ENCODE measurements at regions not wholly inside any gene's neighbourhood (a gene's known extent, or its start where the extent isn't known, plus 50 kb on each side); places are given as distances from the start of the nearest gene placed in this dataset.
A peak's percentile ranks its signal among the peaks of the same experiment; 100 is the strongest.

DNA sequence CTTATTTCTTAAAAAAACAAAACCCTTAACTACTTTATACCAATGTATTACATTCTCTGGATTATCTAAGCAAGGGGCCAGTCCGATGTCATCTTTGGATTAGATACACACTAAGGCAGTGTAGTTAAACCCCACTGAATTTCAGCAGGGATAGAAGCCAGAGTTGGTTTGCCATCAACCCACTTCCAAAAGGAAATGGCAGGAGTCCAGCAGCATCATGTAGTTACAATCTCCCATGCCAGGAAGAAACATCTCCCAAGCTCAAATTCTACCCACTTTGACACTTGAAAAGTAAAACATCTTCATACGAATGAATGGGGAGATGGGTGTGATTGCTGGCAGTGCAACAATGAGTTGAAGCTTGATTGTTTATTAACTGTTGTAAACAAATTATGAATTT, 203.5 kb upstream of the PLXNC1 start:
- no peak for DNase-seq (ENCODE audit: low read depth)

DNA sequence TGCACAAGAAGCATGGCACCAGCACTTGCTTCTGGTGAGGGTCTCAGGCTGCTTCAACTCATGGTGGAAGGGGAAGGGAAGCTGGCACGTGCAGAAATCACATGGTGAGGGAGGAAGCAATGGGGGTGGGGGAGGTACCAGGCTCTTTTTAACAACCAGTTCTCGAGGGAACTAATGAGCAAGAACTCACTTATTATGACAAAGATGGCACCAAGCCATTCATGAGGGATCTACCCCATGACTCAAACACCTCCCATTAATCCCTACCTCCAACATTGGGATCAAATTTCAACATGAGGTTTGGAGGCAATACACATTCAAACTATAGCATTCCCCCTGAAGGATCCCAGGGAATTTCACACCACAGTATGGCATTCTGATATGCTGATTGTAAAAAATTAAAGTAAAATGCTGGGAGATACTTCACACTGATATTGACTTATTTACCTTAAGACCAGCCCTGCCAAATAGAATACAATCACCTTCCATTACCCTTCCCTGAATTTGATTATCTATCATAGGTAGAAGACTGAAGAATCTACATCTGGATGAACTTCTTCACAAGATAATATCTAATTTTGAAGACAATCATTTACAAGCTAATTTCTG, 201.7 kb upstream of the PLXNC1 start:
- DNase-seq (ENCODE audit: low read depth): peak; percentile 38

DNA sequence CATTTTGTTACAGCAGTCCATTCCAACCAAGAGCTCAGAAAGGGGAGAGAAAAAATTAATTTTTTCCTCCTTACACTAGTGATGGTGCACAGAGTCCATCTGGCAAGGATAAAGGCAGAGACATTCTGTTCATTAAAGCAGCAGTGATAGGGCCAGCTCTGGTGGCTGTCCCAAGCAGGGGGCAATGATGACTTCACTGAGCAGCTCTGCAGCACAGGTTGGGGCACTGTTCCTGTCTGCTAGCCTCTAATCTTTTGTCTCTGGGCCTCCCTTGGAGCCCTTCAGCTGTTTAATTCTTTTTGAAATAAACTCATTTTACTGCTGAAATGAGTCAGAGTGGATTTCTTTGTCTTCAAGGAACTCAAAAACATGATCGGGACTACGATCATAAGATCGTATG, 200.9 kb upstream of the PLXNC1 start:
- DNase-seq (ENCODE audit: low read depth): no peak

DNA sequence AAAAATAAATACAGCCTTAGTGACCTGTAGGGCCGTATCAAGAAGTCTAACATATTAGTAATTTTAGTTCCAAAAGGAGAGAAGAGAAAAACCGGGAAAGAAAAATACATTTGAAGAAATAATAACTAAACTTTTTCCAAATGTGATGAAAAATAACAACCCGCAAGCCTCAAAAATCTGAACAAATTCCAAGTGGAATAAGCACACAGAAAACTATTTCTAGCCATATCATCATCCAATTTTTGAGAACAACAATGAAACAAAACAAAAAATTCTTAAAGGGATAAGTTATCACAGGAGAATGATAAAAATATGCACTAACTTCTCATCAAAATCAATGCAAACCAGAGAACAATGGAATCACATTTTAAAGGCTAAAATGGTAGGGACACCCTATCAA, 198.1 kb upstream of the PLXNC1 start:
- DNase-seq (ENCODE audit: low read depth): no peak

DNA sequence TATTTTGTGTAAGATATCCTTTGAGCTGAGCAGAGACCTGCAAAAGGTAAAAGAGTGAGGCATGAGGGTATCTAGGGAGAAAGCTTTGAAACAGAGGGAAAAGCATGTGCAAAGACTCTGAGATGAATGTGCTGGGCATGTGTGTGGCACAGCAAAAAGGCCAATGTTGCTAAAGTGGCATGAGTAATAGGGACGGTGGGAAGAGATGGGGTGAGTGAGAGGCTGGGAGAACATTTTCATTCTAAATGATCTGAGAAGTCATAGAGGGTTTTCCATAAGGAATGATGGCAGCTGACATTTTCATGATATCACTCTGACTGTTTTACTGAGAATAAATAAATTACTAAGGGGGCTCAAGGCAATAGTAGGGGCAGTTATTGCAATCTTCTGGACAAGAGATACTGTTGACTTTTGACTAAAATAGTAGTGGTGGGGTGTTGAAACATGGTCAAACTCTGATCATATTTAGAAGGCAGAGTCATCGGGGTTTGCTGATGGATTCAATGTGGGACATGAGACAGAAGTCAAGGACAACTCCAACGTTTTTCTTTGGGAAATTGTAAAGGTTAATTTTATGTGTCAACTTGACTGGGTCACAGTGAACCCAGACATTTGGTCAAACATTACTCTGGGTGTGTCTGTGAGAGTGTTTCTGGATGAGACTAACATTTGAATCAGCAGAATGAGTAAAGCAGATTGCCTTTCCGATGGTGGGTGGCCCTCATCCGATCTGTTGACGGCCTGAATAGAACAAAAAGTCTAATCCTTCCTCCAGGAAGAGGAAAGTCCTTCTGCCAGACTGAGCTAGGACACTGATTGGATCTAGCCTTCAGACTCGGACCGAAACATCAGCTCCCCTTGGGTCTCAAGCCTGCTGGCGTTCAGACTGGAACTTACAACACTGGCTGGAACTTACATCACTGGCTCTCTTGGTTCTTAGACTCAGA, 193.9 kb upstream of the PLXNC1 start:
- DNase-seq (ENCODE audit: low read depth): peak; percentile 11

DNA sequence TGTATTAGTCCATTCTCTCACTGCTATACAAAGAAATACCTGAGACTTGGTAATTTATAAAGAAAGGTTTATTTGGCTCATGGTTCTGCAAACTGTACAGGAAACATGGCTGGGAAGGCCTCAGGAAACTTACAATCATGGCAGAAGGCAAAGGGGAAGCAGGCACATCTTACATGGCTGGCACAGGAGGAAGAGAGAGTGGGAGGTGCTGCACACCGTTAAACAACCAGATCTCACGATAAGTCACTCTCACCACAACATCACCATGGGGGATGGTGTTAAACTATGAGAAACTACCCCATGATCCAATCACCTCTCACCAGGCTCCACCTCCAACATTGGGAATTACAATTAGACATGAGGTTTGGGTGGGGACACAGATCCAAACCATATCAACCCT, 191.8 kb upstream of the PLXNC1 start:
- no peak for DNase-seq (ENCODE audit: low read depth)

DNA sequence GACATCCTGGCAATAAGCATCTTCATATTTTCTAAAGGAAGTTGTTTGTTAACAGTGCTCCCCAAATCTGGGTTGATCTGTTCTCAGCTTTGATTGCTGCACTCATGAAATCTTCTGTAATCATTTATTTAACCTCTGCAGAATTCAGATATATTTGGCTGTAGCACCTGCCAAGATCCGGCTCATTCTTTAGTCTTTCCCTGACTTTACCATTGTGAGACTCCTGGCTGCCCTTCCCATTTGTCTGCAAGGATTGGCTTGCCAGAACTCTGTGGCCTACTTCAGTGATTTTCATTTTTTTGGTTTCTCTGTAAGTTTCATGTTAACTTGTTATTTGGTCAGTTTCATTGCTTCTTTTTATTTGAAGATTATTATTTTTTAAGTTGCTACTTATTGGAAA, 191.2 kb upstream of the PLXNC1 start:
- DNase-seq (ENCODE audit: low read depth): no peak

DNA sequence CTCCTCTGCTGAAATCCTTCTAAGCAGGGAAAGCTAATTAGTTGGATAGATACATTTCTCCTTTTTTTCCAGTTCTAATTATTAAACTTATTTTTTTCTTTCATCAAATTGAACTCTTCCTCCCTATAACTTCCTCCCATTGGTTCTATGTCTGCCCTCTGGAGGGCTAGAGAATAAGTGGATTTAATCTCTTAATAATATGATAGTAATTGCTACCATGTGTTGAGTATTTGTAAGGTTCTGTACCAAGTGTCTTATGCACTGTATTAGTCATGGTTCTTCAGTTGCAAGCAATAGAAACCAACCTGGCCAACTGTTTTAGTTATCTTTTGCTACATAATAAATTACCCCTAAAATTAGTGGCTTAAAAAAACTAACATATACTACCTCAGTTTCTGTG, 190.5 kb upstream of the PLXNC1 start:
- no peak for DNase-seq (ENCODE audit: low read depth)

DNA sequence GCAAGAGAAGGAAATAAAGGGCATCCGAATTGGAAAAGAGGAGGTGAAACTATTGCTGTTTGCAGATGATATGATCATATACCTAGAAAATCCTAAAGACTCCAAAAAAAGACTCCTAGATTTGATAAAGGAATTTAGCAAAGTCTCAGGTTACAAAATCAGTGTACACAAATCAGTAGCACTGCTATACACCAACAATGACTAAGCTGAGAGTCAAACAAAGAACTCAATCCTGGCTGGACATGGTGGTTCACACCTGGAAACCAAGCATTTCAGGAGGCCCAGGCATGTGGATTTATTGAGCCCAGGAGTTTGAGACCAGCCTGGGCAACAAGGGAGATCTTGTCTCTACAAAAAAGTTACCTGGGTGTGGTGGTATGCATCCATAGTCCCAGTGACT, 188.7 kb upstream of the PLXNC1 start:
- no peak for DNase-seq (ENCODE audit: low read depth)

DNA sequence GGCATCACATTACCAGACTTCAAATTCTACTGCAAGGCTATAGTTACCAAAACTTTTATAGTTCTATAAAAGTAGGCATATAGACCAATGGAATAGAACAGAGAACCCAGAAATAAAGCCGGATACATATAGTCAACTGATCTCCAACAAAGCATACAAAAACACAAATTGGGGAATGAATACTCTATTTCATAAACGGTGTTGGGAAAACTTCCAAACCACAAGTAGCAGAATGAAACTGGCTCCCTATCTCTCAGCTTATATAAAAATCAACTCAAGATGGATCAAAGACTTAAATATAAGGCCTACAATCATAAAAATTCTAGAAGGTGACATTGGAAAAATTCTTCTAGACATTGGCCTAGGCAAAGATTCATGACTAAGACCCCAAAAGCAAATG, 187.9 kb upstream of the PLXNC1 start:
- no peak for DNase-seq (ENCODE audit: low read depth)

DNA sequence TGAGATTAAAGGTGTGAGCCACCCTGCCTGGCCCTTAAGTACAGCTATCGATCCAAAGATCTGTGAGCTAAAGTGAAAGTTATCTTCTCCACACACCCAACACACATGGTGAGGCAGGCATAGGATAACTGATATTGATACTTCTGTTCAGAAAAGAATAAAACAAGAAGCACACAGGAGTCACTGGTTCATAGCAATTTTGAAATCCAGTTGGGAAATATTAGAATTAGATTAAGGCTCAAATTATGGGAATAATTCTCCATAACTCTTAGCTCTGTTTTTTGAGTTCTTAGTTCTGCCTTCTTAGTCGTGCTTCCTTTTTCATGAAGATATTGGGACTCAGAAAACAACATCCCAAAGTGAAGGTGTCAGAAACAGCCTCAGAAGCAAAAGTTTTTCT, 186.0 kb upstream of the PLXNC1 start:
- DNase-seq (ENCODE audit: low read depth): no peak

DNA sequence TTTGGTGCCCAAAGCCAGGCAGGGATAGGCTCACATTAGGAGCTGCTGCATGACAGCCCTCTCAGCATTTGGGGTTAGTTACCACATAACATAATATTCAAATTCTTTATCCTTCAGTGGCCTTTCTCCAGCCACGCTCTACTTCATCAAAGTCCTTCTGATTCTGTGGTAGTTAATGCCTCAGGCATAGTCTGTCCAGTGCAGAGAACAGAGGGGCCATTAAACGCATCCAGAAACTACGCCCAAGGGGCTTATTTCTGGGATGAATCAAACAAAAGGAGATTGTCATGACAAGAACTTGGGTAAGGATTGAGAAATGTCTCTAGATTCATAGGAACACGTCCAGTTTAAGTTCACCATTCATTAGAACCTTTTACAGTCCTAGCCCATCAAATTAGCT, 183.4 kb upstream of the PLXNC1 start:
- no peak for DNase-seq (ENCODE audit: low read depth)

DNA sequence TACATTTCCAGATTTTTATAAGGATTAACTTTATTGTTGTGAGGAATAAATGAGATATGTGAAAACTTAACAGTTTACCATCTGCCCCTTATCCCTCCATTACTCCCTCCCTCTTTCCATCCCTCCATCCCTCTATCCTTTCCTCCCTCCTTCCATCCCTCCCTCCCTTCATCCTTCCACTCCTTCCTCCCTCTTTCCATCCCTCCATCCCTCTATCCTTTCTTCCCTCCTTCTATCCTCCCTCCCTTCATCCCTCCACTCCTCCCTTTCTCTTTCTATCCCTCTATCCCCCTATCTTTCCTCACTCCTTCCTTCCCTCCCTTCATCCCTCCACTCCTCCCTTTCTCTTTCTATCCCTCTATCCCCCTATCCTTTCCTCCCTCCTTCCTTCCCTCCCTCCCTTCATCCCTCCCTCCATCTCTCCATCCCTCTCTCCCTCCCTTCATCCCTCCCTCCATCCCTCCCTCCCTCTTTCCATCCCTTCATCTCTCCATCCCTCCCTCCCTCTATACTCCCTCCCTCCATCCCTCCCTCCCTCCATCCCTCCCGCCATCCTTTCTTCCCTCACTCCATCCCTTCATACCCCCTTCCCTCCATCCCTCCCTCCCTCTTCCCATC, 181.8 kb upstream of the PLXNC1 start:
- no peak for DNase-seq (ENCODE audit: low read depth)

DNA sequence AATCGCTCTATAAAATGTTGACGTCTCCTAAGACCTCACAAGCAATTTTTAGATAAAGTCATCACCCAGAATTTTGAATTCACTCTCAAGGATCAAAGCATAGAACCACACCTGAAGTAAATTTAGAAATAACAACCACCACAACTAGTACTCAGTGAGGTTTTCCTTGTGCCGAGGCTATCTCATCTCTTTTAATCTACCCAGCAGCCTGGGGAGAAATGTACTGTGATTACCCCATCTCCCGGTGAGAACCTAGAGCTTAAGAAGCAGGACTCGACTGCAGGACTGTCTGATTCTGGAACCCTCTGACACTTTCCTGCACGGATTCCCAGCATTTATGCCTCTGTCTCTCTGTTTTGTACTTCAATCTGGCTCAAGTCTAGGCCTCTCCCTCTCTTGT, 180.9 kb upstream of the PLXNC1 start:
- peak; percentile 15 for DNase-seq (ENCODE audit: low read depth)

DNA sequence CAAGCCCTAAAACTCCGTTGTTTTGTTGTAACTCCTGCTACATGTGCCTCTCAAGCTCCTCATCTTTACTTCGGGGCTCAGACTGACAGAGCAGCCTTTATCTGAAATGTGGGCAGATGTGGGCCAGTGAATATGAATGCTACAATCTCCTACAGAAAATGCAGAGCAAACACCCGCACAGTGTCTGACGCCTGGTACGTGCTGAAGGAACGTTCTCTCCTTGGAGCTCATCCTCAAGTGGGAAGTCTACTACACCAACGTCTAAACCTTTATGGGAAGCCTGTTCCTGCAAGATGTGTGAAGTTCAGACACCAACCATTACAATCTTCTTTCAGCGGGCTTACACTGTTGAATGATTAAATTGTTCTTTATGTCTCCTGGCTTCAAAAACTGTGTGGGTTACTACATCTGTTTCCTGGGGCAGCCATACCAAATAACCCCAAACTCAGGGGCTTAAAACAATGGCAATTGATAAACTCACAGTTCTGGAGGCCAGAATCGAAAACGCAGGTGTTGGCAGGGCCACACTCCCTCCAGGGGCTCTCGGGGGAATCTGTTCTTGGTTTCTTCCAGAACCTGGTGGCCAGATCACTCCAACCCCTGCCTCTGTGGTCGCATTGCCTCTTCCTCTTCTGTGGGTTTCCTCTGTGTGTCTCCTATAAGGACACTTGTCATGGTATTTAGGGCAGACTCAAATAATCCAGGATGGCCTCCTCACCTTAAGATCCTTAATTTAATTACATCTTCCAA, 179.7 kb upstream of the PLXNC1 start:
- DNase-seq (ENCODE audit: low read depth): no peak

DNA sequence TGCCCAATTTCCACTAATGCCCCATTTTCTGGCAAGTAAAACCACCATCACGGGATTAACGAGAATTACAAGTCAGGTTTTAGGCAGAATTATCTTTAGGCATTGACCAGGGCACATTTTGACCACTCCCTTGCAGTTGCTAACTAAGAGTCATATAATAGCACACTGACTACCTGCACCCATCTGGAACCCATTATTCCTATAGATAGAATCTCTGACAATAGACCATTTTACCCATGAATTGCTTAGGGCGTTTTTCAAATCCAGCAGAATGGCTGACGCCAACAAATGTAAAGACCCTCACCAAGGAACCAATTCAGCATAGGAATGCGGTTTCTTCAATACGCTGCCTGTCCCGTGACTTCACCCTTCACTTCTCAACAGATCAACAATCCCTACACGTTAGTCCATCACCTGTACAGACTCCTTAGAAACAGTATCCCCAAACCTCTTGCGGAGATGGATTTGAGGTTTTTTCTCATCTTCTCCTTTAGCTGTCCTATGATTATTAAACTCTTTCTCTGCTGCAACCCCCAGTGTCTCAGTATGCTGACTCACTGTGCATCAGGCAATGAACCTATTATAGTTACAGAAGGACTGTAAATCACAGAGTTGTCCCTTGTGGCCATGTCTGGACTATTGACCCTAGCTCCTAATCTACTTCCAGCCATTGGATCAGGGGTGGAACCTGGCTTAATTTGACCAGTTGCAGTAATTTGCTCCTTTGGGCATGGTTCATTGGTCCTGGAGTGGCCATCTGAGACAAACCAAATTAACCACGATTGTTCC, 177.3 kb upstream of the PLXNC1 start:
- DNase-seq (ENCODE audit: low read depth): peak; percentile 24

DNA sequence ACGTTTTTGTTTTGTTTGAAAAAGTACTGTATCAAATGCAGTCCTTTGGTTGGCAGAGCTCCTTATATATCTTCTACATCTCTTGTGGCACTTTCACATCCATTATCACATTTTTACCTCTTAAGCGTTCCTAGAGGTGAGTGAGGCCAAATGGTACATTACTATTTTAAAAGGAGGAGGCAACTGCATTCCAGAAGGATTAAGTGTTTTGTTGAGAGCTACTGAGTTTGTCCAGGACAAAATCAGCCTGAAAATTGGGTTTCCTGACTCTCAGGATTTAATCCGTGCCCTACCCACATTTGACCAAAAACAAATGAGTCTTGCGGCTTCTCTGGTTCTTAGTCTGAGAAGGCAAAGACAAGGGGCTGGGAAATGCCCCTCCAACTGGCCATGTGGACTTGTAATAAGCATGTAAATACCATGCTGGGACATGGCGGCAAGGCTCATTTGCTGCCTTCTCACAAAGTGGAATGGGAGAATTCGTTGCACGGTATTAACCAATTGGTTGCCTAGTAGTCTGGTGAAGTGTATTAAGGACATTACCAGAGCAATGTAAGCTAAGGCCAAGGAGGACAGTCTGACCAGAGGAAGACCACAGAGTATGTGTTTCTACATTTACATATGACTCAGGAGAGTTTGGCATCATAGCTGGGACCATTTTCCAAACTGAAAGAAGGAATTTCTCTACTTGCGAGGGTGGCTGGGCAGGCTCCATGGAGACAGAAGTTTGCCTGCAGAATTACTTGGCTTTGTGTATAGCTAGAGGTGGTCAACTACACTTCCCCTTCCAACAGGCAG, 175.8 kb upstream of the PLXNC1 start:
- peak; percentile 89 for DNase-seq (ENCODE audit: low read depth)

DNA sequence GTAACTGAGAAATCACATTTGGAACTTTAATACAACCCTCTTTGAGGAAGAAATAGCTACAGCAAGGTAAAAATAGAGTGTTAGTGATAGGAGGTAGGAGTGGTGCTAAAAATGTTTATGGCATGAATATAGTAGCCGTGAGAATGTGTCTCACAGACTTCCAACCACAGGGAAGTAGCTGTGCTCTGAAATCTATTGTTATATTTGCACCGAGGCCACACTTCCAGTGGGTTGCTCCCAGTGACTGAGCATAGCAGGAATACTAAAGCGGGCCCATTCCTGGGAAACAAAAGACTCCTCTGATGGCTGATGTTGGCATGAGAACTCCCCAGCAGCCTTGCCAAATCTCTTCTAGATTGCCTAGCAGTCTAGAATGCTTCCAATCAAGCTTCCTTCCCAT, 174.1 kb upstream of the PLXNC1 start:
- no peak for DNase-seq (ENCODE audit: low read depth)

DNA sequence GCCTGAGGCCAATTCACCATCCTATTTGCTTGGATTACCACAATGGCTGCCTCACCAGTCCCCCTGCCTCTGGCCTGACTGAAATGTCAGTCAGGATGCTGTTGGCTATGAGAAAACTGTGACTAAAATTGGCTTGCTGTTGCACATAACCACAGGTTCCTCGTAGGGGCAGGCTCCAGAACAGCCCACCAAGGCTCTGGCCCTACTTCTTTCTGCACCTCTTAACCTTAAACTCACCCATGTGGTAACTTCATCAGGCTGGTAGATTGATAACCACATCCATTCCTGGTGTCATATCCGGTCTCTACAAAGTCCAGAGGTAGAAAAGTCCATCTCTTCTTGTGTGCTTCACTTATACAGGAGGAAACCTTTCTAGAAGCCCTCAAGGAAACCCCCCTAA, 172.4 kb upstream of the PLXNC1 start:
- DNase-seq (ENCODE audit: low read depth): no peak

DNA sequence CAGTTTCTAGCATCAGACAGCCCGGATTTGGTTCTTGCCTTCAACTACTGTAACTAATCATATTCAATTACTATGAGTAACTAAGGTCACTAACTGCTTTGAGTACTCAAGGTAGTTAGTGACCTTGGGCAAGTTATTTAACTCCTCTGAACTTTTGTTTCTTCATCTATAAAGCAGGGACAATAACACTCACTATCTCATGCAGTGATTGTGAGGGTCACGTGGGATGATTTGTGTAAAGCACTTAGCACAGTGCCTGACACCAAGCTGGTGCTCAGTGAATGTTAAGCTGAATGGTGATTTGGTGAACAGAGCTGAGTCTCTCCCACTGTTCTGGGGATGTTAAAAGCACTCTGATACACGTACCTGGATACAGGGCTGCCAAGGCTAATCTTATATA, 171.3 kb upstream of the PLXNC1 start:
- DNase-seq (ENCODE audit: low read depth): no peak

DNA sequence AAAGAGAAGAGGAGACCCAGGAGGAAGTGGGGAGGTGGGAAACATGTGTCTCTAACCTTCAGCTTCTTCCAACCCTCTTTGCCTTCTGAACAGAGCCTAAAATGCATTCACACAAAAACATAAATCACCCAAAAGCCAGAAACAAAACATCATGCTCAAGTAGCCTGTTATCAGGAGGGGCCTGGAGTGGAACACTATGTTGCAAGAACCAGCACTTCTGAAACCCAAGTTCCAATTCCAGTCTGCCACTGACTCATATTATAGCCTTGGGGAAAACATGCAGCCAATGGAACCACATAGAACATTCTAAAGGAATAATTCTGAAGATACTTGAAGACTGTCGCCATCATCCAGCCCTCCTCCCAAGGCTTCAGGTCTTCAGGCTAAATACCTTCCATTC, 169.8 kb upstream of the PLXNC1 start:
- DNase-seq (ENCODE audit: low read depth): peak; percentile 99
